ENCODE measurements at regions not wholly inside any gene's neighbourhood (a gene's known extent, or its start where the extent isn't known, plus 50 kb on each side); places are given as distances from the start of the nearest gene placed in this dataset.

GRCh38 chr5:57841676-57842363 is 359.2 kb upstream of the ACTBL2 start:
- TF ChIP-seq, protein P1, sequence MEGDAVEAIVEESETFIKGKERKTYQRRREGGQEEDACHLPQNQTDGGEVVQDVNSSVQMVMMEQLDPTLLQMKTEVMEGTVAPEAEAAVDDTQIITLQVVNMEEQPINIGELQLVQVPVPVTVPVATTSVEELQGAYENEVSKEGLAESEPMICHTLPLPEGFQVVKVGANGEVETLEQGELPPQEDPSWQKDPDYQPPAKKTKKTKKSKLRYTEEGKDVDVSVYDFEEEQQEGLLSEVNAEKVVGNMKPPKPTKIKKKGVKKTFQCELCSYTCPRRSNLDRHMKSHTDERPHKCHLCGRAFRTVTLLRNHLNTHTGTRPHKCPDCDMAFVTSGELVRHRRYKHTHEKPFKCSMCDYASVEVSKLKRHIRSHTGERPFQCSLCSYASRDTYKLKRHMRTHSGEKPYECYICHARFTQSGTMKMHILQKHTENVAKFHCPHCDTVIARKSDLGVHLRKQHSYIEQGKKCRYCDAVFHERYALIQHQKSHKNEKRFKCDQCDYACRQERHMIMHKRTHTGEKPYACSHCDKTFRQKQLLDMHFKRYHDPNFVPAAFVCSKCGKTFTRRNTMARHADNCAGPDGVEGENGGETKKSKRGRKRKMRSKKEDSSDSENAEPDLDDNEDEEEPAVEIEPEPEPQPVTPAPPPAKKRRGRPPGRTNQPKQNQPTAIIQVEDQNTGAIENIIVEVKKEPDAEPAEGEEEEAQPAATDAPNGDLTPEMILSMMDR (IDR thresholded peaks at IDR 0.05): no peak
- no peak for TF ChIP-seq POLR2A (IDR thresholded peaks at IDR 0.05)
